WTC11 (cell line): ENCODE measurements at regions not wholly inside any gene's neighbourhood (a gene's known extent, or its start where the extent isn't known, plus 50 kb on each side); places are given as distances from the start of the nearest gene placed in this dataset.

Experiments
- ATAC-seq: fragments of 200-7000 bp; cut with Tn5 transposase; 2 replicates; pipeline ENCODE4 v1.10.0; 2021; ENCODE audit warnings: mild to moderate bottlenecking, moderate library complexity
- CTCF ChIA-PET: fragments of 300-600 bp; sonication (Branson Sonifier 250); formaldehyde crosslinking; loops from one replicate; lab custom pipeline; 2021; ENCODE audit warnings: antibody characterized with exemption; lab: Charles Lee
- POLR2A ChIA-PET: fragments of 350-600 bp; sonication (Branson Sonifier 250); formaldehyde crosslinking; loops from one replicate; lab custom pipeline; 2021; ENCODE audit warnings: antibody characterized with exemption; lab: Charles Lee
- DNase-seq: peaks from one replicate; pipeline ENCODE4 v3.0.0; 2021; ENCODE audit warnings: low spot score
- H3K27ac Mint-ChIP-seq: 2 replicates; pipeline ENCODE4 v1.8.0; 2021; ENCODE audit warnings: mixed read lengths
- H3K27me3 Mint-ChIP-seq: 2 replicates; pipeline ENCODE4 v1.8.0; 2021; ENCODE audit warnings: low read depth, mild to moderate bottlenecking, moderate library complexity, mixed read lengths
- H3K36me3 Mint-ChIP-seq: 2 replicates; pipeline ENCODE4 v1.8.0; 2021; ENCODE audit warnings: mixed read lengths
- H3K4me1 Mint-ChIP-seq: 2 replicates; pipeline ENCODE4 v1.8.0; 2022; ENCODE audit warnings: mixed read lengths
- H3K4me3 Mint-ChIP-seq: 2 replicates; pipeline ENCODE4 v1.8.0; 2021; ENCODE audit warnings: mild to moderate bottlenecking, moderate library complexity, mixed read lengths
- H3K9me3 Mint-ChIP-seq: 2 replicates; pipeline ENCODE4 v1.8.0; 2021; ENCODE audit warnings: mixed read lengths
- ARID4B ChIP-seq: sonication (generic); formaldehyde crosslinking; IDR thresholded peaks from 2 replicates; pipeline ENCODE4 v1.8.0; 2023; ENCODE audit warnings: missing genetic modification reagents, mild to moderate bottlenecking, borderline replicate concordance
- ATF3 ChIP-seq: sonication (generic); formaldehyde crosslinking; conservative IDR thresholded peaks from 2 replicates; pipeline ENCODE4 v1.8.1; 2022; ENCODE audit warnings: mild to moderate bottlenecking, missing genetic modification reagents
- CREB1 ChIP-seq: sonication (generic); formaldehyde crosslinking; IDR thresholded peaks from 2 replicates; pipeline ENCODE4 v1.8.0; 2023; ENCODE audit warnings: mild to moderate bottlenecking, missing genetic modification reagents
- E2F4 ChIP-seq: sonication (generic); formaldehyde crosslinking; IDR thresholded peaks from 2 replicates; pipeline ENCODE4 v1.8.1; 2022; ENCODE audit warnings: low read depth, mild to moderate bottlenecking, moderate library complexity, missing genetic modification reagents, borderline replicate concordance
- EMX1 ChIP-seq: fragments of 250-450 bp; sonication (Bioruptor Pico); IDR thresholded peaks from 2 replicates; pipeline ENCODE4 v1.8.0; 2021; ENCODE audit warnings: mild to moderate bottlenecking
- FOXP1 ChIP-seq: sonication (generic); formaldehyde crosslinking; IDR thresholded peaks from 2 replicates; pipeline ENCODE4 v1.8.0; 2022; ENCODE audit warnings: missing genetic modification reagents, mild to moderate bottlenecking, moderate library complexity, borderline replicate concordance
- GABPB1 ChIP-seq: sonication (generic); formaldehyde crosslinking; IDR thresholded peaks from 2 replicates; pipeline ENCODE4 v1.8.1; 2023; ENCODE audit warnings: mild to moderate bottlenecking, missing genetic modification reagents
- IRF2 ChIP-seq: sonication (generic); formaldehyde crosslinking; IDR thresholded peaks from 2 replicates; pipeline ENCODE4 v1.8.0; 2022; ENCODE audit warnings: low read depth, missing genetic modification reagents, borderline replicate concordance
- KAT7 ChIP-seq: sonication (generic); formaldehyde crosslinking; IDR thresholded peaks from 2 replicates; pipeline ENCODE4 v1.8.1; 2023; ENCODE audit warnings: missing genetic modification reagents, mild to moderate bottlenecking, borderline replicate concordance
- MLX ChIP-seq: sonication (generic); formaldehyde crosslinking; IDR thresholded peaks from 2 replicates; pipeline ENCODE4 v1.8.1; 2023; ENCODE audit warnings: mild to moderate bottlenecking, missing genetic modification reagents, moderate library complexity
- MXD4 ChIP-seq: fragments of 250-450 bp; sonication (Bioruptor Pico); IDR thresholded peaks from 2 replicates; pipeline ENCODE4 v1.8.0; 2021; ENCODE audit warnings: mild to moderate bottlenecking, moderate library complexity, borderline replicate concordance
- NR2C2 ChIP-seq: sonication (generic); formaldehyde crosslinking; IDR thresholded peaks from 2 replicates; pipeline ENCODE4 v1.8.0; 2022; ENCODE audit warnings: mild to moderate bottlenecking, missing genetic modification reagents
- OVOL2 ChIP-seq: fragments of 250-450 bp; sonication (Bioruptor Pico); IDR thresholded peaks from 2 replicates; pipeline ENCODE4 v1.9.0; 2021; ENCODE audit warnings: mild to moderate bottlenecking, borderline replicate concordance
- SMAD4 ChIP-seq: sonication (generic); formaldehyde crosslinking; IDR thresholded peaks from 2 replicates; pipeline ENCODE4 v1.8.0; 2022; ENCODE audit warnings: mild to moderate bottlenecking, missing genetic modification reagents
- USF2 ChIP-seq: sonication (generic); formaldehyde crosslinking; IDR thresholded peaks from 2 replicates; pipeline ENCODE4 v1.8.1; 2023; ENCODE audit warnings: mild to moderate bottlenecking, missing genetic modification reagents, moderate library complexity
- ZBTB43 ChIP-seq: sonication (generic); formaldehyde crosslinking; IDR thresholded peaks from 2 replicates; pipeline ENCODE4 v1.8.1; 2023; ENCODE audit warnings: mild to moderate bottlenecking, missing genetic modification reagents
- ZNF138 ChIP-seq: sonication (generic); formaldehyde crosslinking; conservative IDR thresholded peaks from 2 replicates; pipeline ENCODE4 v1.8.1; 2022; ENCODE audit warnings: mild to moderate bottlenecking, moderate library complexity, missing genetic modification reagents
- ZNF317 ChIP-seq: sonication (generic); formaldehyde crosslinking; IDR thresholded peaks from 2 replicates; pipeline ENCODE4 v1.8.1; 2023; ENCODE audit warnings: low read depth, mild to moderate bottlenecking, moderate library complexity, missing genetic modification reagents, borderline replicate concordance
- ZNF416 ChIP-seq: fragments of 250-450 bp; sonication (Bioruptor Pico); IDR thresholded peaks from 2 replicates; pipeline ENCODE4 v1.9.0; 2021; ENCODE audit warnings: mild to moderate bottlenecking, inconsistent platforms
- TF ChIP-seq, protein P1 (sequence below): fragments of 250-450 bp; sonication (Bioruptor Pico); IDR thresholded peaks from 2 replicates; pipeline ENCODE4 v2.1.2; 2022; ENCODE audit warnings: mild to moderate bottlenecking, moderate library complexity
- TF ChIP-seq, protein P2 (sequence below): fragments of 250-450 bp; sonication (Bioruptor Pico); IDR thresholded peaks from 2 replicates; pipeline ENCODE4 v1.9.0; 2021; ENCODE audit warnings: mild to moderate bottlenecking

GRCh38 chr12:13786646-13787045, 194.8 kb downstream of the GRIN2B start:
- Mint-ChIP-seq H3K4me1 (peaks cover 13% of the 10 kb centered on the region), H3K27ac (no peak overlapping the region), H3K36me3 (no peaks in the 10 kb centered on the region), H3K27me3 (peaks cover 4% of the 10 kb centered on the region), H3K9me3 (no peaks in the 10 kb centered on the region), H3K4me3 (peak overlapping the region; percentile 36; the same call in 1 of the 2 replicates)
- ATAC-seq (0 out of 2 replicates have a peak, but pooled peaks have one; percentile 16), DNase-seq (no peak)
- TF ChIP-seq EMX1 (CRISPR knock-in tag) (no peak), KAT7 (CRISPR knock-in tag) (no peak), CREB1 (CRISPR knock-in tag) (no peak), MXD4 (no peak), ZNF138 (CRISPR knock-in tag) (no peak), OVOL2 (CRISPR knock-in tag) (no peak), ZNF416 (CRISPR knock-in tag) (no peak), USF2 (no peak), ZNF317 (CRISPR knock-in tag) (no peak), NR2C2 (CRISPR knock-in tag) (no peak), GABPB1 (CRISPR knock-in tag) (no peak), SMAD4 (CRISPR knock-in tag) (no peak), ARID4B (no peak), MLX (CRISPR knock-in tag) (no peak)
- TF ChIP-seq, protein P1, sequence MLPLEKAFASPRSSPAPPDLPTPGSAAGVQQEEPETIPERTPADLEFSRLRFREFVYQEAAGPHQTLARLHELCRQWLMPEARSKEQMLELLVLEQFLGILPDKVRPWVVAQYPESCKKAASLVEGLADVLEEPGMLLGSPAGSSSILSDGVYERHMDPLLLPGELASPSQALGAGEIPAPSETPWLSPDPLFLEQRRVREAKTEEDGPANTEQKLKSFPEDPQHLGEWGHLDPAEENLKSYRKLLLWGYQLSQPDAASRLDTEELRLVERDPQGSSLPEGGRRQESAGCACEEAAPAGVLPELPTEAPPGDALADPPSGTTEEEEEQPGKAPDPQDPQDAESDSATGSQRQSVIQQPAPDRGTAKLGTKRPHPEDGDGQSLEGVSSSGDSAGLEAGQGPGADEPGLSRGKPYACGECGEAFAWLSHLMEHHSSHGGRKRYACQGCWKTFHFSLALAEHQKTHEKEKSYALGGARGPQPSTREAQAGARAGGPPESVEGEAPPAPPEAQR (CRISPR knock-in tag): no peak
- ChIA-PET POLR2A (interaction anchor here (0.6 kb wide), 1 partner anchor 106 kb away, joined by 3 read pairs; no protein-coding TSS in a partner anchor), CTCF (interaction anchor here (0.6 kb wide), 1 partner anchor 196 kb away, joined by 4 read pairs; no protein-coding TSS in a partner anchor)

DNA sequence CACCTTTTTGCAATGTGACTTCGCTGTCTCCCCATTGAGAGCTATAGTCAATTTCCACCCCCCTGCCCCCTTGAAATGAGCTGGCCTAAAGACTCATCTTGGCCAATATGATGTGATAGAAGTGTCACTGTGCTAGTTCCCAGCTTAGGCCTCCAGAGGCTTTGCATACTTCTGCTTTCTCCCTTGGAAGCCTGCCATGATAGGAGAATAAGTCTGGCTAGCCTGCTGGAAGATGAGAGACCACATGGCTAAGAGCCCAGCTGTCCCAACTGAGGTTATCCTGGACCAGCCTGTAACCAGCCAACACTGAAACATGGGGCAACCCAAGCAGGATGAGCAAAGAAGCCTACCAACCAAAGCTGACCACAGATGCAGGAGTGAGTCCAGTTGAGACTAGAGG, 196.9 kb downstream of the GRIN2B start:
- ATAC-seq: no peak
- peaks cover 13% of the 10 kb centered on the region for H3K27me3 Mint-ChIP-seq
- no peaks in the 10 kb centered on the region for H3K36me3 Mint-ChIP-seq
- ChIA-PET CTCF (interaction anchor here (0.8 kb wide), 1 partner anchor 250 kb away, joined by 4 read pairs; no protein-coding TSS in a partner anchor), POLR2A (interaction anchor here (0.6 kb wide), 1 partner anchor 17 kb away, joined by 3 read pairs; no protein-coding TSS in a partner anchor)
- H3K9me3 Mint-ChIP-seq: no peaks in the 10 kb centered on the region
- DNase-seq: no peak
- H3K4me3 Mint-ChIP-seq: no peak overlapping the region
- peaks cover 16% of the 10 kb centered on the region for H3K4me1 Mint-ChIP-seq
- H3K27ac Mint-ChIP-seq: no peak overlapping the region
- TF ChIP-seq IRF2 (CRISPR knock-in tag) (no peak), E2F4 (CRISPR knock-in tag) (no peak), ATF3 (no peak), ZBTB43 (CRISPR knock-in tag) (no peak), FOXP1 (CRISPR knock-in tag) (no peak)
- TF ChIP-seq, protein P2, sequence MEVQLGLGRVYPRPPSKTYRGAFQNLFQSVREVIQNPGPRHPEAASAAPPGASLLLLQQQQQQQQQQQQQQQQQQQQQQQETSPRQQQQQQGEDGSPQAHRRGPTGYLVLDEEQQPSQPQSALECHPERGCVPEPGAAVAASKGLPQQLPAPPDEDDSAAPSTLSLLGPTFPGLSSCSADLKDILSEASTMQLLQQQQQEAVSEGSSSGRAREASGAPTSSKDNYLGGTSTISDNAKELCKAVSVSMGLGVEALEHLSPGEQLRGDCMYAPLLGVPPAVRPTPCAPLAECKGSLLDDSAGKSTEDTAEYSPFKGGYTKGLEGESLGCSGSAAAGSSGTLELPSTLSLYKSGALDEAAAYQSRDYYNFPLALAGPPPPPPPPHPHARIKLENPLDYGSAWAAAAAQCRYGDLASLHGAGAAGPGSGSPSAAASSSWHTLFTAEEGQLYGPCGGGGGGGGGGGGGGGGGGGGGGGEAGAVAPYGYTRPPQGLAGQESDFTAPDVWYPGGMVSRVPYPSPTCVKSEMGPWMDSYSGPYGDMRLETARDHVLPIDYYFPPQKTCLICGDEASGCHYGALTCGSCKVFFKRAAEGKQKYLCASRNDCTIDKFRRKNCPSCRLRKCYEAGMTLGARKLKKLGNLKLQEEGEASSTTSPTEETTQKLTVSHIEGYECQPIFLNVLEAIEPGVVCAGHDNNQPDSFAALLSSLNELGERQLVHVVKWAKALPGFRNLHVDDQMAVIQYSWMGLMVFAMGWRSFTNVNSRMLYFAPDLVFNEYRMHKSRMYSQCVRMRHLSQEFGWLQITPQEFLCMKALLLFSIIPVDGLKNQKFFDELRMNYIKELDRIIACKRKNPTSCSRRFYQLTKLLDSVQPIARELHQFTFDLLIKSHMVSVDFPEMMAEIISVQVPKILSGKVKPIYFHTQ: no peak
